HG02938 (cell line): ENCODE measurements at regions not wholly inside any gene's neighbourhood (a gene's known extent, or its start where the extent isn't known, plus 50 kb on each side); places are given as distances from the start of the nearest gene placed in this dataset.

Experiments
- ATAC-seq: cut with Tn5 transposase; IDR thresholded peaks from one replicate; pipeline ENCODE4 v1.9.1; 2021; ENCODE audit warnings: mild to moderate bottlenecking, moderate library complexity; ENCODE audit not compliant: unreplicated experiment

GRCh38 chr3:116927918-116928317 lies 218.3 kb downstream of the TUSC7 start:
- ATAC-seq, result no peak

- ATAC-seq, result no peak
These were observed 220.1 kb downstream of the TUSC7 start for GRCh38 chr3:116929505-116930222.

DNA sequence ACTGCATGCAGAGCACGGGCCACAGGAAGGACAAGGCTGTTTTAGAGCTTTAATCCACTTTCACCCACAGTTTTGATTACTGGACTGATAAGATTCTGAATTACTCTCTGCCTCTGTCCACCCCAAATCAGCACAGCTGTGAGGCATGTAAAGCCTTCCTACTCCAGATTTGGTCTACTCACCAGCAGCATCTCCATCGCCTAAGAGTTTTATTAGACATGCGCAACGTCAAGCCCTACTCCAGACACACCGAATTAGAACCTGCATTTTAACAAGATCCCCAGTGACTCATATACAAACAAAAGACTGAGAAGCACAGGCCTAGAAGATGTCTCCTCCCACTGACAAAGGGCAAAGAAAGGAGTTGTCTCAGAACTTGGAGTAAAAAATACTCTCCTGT lies 221.2 kb downstream of the TUSC7 start:
- ATAC-seq, result no peak

- ATAC-seq, result no peak
These were observed 229.5 kb downstream of the TUSC7 start for GRCh38 chr3:116939091-116939490.

GRCh38 chr3:116939550-116939949 lies 230.0 kb downstream of the TUSC7 start:
- no peak for ATAC-seq

DNA sequence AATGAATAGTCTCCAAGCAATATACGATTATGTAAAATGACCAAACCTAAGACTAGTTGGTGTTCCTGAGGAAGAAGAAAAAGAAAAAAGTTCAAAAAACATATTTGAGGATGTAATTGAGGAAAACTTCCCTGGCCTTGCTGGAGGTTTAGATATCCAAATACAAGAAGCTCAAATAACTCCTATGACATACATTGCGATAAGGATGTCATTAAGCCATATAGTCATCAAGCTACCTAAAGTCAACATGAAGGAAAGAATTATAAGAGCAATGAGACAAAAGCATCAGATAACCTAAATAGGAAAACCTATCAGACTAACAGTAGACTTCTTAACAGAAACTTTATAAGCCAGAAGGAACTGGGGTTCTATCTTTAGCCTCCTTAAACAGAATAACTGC lies 231.1 kb downstream of the TUSC7 start:
- ATAC-seq, result no peak

GRCh38 chr3:116946376-116946775 lies 236.8 kb downstream of the TUSC7 start:
- ATAC-seq, result no peak

- no peak for ATAC-seq
These were observed 237.6 kb downstream of the TUSC7 start for GRCh38 chr3:116947148-116947547.

- no peak for ATAC-seq
These were observed 238.2 kb downstream of the TUSC7 start for GRCh38 chr3:116947809-116948208.

- no peak for ATAC-seq
These were observed 240.9 kb downstream of the TUSC7 start for GRCh38 chr3:116950301-116951055.

GRCh38 chr3:116951610-116952009 lies 242.0 kb downstream of the TUSC7 start:
- no peak for ATAC-seq

DNA sequence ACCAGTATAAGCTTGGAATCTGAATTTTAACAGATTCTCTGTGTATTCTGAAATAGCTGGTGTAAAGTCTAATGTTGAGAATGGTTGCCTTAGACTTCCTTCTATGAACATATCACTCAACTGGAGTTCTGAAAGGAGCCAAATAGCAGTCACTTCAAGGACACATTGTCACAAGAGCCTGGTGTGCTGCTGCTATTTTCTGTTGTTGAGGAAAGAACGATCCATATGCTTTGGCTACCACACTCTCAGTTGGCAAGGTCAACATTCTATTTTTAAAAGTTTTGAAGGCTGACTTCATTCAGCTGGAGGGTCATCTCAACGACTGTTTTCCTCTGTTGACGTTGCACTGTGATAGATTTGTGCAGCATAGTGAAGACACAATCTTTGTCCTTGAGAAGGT lies 248.7 kb downstream of the TUSC7 start:
- ATAC-seq, result no peak

DNA sequence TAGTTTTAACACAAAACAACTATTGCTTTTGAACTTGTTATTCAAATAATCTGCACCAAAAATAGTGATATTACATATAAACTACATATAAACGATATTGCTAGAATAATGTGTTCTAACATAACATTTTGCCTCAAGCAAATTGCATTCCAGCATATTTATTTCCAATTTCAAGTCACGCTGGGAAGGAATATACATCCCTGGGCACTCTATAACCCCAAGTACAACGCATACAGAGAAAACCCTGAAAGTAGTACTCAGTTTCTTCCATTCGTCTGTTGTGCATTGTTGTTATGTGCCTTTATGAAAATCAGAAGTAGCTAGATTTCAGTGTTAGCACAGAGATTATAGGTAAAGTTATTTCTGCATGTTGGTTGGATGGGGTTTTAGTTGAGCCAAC lies 251.5 kb downstream of the TUSC7 start:
- ATAC-seq, result no peak

DNA sequence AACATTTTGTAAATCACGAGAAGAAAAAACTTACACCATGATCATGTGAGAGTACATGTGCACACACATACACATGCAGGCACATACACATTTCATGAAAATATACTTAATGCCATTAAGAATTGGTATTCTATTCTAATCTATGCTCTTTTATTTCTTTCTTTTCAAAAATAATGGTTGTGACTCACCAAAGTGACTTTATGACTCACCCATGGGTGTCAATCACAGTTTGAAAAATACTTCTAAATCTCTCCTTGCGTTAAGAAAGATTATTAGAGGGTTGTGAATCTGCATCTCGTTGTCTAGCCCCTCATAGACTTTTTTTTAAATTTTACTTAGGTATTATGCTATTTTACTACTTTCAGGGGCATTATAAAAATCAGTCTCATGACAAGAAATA lies 254.2 kb downstream of the TUSC7 start:
- ATAC-seq, result no peak

- ATAC-seq, result no peak
These were observed 257.1 kb downstream of the TUSC7 start for GRCh38 chr3:116966649-116967048.

DNA sequence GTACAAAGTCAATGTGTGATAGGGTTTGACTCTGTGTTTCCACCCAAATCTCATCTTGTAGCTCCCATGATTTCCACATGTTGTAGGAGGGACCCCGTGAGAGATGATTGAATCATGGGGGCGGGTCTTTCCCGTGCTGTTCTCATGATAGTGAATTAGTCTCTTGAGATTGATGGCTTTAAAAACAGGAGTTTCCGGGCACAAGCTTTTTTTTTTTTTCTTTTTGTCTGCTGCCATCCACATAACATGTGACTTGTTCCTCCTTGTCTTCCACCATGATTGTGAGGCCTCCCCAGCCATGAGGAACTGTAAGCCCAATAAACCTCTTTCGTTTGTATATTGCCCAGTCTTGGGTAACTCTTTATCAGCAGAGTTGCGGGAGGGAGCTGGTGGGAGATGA lies 259.6 kb downstream of the TUSC7 start:
- ATAC-seq, result no peak

- ATAC-seq, result no peak
These were observed 260.1 kb downstream of the TUSC7 start for GRCh38 chr3:116969646-116970045.

DNA sequence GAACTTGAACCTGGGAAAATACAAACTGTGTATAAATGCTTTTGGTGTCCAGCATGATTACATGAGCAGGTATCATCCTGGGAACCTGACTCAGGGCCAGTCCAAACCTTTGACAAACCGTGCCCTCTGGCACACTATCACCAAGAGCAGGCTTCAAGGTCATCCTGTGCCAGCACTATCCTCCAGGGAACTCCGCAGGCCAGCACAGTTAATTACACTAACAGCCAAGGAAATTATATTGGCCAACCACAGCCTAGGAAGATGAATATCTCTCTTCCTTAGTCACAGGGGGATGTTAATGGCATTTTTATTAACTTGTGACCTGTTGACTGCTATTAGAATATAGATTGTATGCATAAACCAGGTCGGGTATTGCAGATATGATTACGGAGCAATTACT lies 262.0 kb downstream of the TUSC7 start:
- ATAC-seq, result no peak

GRCh38 chr3:116974702-116975101 lies 265.1 kb downstream of the TUSC7 start:
- no peak for ATAC-seq

GRCh38 chr3:116977441-116977840 lies 267.9 kb downstream of the TUSC7 start:
- no peak for ATAC-seq

- ATAC-seq, result no peak
These were observed 270.5 kb downstream of the TUSC7 start for GRCh38 chr3:116980099-116980498.

GRCh38 chr3:116981089-116981488 lies 271.5 kb downstream of the TUSC7 start:
- no peak for ATAC-seq

- no peak for ATAC-seq
These were observed 274.7 kb downstream of the TUSC7 start for GRCh38 chr3:116984301-116984700.
